Hematopoietic multipotent progenitor cell treated with erythropoietin and hydrocortisone succinate and interleukin-3 and kit ligand, for 6 days (in vitro differentiated cells): ENCODE measurements at regions not wholly inside any gene's neighbourhood (a gene's known extent, or its start where the extent isn't known, plus 50 kb on each side); places are given as distances from the start of the nearest gene placed in this dataset.

ENCODE experiments used
- DNase-seq: peaks from one replicate; pipeline ENCODE4 v3.0.0-alpha.2; 2015

GRCh38 chr5:148951612-148952011, 111.2 kb downstream of the SH3TC2 start:
- no peak for DNase-seq

GRCh38 chr5:148952097-148952867, 110.6 kb downstream of the SH3TC2 start:
- DNase-seq = peak; percentile 53

DNA sequence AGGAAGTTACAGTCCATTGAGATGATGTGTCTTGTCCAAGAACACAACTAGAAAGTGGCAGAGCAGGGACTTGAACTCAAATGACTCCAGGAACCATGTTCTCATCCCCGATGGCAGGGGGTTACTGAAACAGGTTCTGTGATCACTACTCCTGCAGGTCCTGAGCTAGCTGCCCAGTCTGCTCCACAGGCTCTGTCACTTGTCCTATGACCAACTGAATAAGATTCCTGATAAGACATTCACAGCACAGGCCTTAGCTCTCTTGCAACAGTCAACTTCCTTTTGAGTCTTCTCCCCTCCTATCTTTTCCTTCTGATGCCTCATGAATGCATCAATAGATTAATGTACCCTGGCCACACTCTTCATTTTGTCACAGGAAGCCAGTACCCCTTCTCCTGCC, 109.2 kb downstream of the SH3TC2 start:
- DNase-seq = peak; percentile 49
